ENCODE measurements at regions not wholly inside any gene's neighbourhood (a gene's known extent, or its start where the extent isn't known, plus 50 kb on each side); places are given as distances from the start of the nearest gene placed in this dataset.
"Not testable (repeated sequence)": the region's sequence is repeated elsewhere in the genome, so short reads cannot be mapped to it uniquely, and the experiment has no call there.

DNA sequence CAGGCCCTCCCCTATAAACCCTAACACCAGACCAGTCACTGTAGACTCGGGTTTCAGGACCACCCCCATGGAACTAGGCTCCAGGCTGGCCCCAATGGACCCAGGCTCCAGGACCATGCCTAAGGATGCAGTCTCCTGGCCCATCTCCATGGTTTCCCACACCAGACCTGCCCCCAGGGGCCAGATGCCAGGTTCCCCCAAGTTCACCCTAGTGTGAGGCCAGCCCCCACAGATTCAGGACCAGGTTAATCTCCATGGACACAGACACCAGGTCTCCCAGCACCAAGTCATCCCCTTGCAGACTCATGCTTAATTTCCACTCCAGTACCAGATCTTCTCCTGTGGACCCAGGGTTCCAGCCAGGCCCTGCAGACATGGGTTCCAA, 103.8 kb upstream of the LANCL2 start:
- DNase-seq (ENCODE audit: low read depth in 1 of 2, low spot score in 1 of 2), result no peak

DNA sequence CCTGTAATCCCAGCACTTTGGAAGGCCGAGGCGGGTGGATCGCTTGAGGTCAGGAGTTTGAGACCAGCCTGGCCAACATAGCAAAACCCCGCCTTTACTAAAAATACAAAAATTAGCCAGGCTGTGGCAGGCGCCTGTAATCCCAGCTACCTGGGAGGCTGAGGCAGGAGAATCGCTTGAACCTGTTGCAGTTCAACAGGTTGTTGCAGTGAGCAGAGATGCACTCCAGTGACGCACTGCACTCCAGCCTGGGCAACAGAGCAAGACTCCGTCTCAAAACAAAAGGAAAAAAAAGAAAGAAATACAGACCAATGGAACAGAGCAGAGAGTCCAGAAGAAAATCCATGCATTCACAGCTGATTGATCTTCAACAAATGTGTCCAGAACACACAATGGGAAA, 99.8 kb upstream of the LANCL2 start:
- not testable (repeated sequence) for DNase-seq (ENCODE audit: low read depth in 1 of 2, low spot score in 1 of 2)

DNA sequence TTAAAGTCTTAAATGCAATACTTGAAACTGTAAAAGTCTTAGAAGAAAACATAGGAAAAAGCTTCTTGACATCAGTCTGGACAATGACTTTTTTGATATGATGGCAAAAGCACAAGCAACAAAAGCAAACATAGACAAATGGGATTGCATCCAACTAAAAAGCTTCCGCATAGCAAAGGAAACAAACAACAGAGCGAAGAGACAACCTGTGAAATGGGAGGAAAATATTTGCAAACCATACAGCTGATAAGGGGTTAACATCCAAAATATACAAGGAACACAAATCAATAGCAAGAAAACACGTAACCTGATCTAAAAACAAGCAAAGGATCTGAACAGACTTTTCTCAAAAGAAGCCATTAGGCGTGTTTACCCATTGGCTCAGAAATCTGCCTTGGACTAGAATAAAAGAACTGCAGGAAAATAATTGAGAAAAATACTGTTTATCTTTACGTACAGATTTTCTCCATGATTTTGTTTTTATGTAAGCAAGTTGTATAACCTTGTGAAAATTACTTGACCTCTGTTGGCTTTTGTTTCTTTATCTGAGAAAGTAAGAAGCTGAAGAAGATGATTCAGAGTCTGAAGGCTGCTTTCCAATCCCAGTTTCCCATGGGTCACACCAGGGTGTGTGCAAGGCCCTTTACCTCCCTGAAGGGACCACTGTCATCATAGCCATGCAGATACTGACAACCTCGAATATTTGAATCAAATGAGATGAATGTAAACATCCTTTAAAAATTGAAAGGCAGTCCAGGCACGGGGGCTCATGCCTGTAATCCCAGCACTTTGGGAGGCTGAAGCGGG, 99.1 kb upstream of the LANCL2 start:
- no peak for DNase-seq (ENCODE audit: low read depth in 1 of 2, low spot score in 1 of 2)

DNA sequence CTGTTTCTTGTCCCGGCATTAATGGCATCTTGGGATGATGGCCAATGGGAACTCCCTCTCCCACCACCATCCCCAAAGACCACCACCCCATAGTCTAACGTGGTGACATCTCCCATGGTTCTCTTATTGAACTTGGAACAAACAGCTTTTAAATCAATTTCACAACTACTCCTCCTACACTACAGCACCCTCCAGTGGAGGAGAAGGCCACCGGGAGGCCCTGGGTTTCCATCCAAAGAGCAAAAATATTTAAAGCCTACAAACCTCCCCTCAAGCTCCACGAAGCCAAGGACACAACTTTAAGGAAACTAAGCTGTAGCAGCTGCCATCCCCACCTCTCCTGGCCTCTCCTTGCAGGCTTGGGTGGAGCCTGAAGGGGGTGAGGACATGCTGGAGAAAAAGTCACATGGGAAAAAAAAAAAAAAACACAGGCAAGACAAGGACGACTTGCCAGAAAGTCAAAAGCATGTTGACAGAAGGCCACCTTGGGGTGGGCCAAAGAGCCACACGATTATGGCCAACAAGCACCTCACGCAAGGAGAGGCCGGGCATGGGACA, 94.0 kb upstream of the LANCL2 start:
- no peak for DNase-seq (ENCODE audit: low read depth in 1 of 2, low spot score in 1 of 2)

DNA sequence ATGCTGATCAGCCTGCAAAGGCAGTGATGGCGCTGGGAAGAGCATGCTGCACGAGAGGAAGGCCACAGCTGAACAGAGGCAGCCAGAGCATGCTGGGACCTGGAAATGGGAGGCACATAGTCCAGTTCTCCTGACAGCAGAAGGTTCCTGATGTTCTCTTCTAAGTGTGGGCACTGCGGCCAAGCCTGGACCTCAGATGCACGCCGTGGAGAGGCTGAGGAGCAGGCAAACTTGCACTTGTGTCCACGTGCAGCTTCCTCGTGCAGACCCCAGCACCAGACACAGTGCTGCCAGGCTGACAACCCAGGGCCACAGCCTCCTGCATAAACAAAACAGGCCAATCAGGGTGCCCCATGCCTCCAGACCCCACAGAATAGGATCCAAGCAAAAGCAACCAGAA, 93.5 kb upstream of the LANCL2 start:
- no peak for DNase-seq (ENCODE audit: low read depth in 1 of 2, low spot score in 1 of 2)

DNA sequence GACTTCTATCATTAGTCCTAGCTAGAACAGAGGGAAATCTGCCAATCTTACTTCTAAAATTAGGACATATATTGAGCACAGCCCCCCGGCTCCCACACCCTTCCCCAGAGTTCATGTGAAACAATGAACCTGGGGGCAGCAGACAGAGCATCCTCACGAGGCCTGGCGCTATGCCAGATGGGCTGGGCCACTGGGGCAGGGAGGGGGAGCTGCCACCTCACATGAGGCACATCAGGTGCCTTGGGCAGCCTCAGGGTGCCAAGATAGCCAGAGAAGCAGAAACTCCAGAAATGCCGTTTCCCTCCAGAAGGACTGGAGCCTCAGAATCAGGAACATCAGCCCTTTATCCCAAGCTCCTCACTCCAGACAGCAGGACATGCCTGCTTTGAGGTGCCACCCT, 92.8 kb upstream of the LANCL2 start:
- DNase-seq (ENCODE audit: low read depth in 1 of 2, low spot score in 1 of 2), result no peak

DNA sequence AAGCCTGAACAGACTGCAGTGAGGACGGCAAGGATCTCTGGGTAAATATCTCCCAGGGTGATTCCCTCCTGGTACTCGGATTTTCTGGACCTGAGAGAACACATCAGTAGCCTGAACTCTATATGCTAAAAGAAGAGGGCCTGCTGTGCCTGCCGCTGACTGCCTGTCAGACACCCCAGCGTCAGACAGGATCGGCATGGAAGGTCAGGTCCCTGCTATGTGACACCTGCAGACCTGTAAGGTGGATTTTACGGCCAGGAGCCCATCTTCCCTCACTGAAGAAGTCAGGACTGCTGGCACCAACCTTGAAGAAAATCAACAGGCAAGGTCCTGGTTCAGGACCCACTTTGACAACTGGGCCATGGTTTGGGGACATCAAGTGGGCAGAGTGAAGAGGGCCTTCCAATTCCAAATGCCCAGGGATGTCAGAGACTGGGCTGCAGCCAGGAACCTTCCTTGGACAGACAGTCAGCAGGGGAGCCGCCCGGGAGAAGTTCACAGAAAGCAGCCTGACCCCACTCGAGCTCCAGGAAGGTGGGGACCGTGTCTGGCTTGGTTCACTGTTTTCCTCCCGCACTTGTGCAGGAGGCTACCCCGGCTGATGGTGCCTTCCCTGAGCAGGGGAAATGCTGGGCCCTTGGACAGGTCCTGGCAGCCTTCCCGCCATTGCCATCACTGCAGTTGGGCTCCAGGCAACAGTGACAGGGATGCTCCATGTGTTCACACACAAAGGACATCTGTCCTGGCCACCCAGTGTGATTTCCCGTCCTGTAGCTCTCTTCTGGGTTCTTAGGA, 91.8 kb upstream of the LANCL2 start:
- no peak for DNase-seq (ENCODE audit: low read depth in 1 of 2, low spot score in 1 of 2)

DNA sequence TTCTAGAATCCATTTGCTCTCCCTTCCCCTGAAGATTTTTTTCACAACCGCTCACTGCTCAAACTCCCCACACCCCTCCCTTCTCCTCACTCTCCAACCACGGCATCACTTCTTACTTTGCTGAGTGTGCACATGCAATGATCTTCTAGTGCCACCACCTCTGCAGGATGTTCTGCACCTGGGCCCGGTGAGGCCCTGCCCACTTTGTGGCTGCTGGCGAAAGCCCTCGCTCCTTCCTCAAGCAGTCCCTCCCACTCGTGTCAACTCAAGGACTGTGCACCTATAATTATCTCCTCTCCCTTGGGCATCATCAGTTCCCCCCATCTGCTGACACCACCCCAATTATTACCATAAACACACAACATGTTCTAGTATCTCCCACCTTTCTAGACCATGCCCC, 91.0 kb upstream of the LANCL2 start:
- DNase-seq (ENCODE audit: low read depth in 1 of 2, low spot score in 1 of 2), result no peak

DNA sequence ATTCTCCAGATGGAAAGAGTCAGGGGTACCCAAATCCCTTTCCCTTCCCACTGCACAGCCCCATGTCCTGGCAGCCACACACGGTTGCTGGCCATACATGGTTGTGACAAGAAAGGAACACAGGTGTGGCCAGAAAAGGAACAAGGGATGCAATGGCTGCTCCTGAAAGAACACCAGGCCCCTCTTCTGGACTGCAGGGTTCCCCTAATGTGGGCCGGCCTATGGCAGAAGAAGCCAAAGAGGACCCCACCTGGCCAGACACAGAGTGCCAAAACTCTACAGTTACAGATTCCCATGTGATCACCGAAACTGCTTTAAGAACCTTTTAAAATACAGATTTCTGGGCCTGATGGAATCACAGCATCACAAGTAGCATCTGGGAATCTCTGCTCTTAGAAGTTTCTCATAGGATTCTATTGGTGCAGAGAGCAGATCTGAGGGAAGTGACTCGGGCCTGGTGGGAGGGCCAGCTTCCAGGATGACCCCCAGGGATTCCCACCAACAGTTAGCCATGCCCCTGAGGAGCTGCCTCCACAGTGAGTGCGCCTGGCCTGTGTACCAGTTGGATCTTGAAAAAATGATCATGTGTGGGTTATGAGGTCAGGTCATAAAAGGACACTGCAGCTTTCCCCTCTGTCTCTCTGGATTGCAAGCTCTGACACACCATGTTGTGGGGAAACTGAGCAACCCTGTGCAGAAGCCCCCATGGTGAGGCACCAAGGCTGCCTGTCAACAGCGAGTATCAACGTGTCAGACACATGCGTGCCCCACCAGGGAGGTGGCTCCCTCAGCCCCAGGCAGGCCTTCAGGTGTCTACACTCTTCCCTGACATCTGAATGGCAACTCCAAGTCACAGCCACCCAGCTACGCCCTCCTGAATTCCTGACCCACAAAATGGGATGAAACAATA, 89.6 kb upstream of the LANCL2 start:
- DNase-seq (ENCODE audit: low read depth in 1 of 2, low spot score in 1 of 2), result no peak

DNA sequence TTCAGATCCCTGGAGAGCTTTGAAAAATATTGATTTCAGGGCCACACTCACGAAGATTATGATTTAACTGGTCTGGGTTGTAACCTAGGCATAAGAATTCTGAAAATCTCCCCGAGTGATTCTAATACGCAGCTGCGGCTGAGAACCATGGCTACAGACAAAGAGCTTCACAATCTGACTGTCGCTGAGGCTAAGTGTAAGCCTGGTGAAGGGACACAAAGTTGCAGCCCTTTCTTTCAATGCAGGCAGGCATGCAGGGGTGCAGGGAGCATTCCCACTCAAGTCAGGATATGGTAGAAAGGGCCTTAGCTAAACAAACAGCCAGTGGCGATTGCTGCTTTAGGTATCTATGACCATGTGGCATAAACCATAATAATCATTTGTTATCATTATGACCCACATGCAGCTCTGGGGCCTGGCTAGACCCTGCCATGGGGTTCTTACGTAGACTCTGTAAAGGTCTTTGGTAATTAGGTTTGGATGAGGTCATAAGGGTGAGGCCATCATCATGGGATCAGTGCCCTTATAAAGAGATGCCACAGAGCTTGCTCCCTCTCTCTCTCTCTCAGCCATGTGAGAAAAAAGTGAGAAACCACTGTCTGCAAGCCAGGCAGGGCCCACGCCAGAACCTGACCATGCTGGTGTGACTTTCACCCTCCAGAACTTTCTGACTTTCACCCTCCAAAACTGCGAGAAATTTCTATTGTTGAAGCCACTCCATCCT, 88.4 kb upstream of the LANCL2 start:
- no peak for DNase-seq (ENCODE audit: low read depth in 1 of 2, low spot score in 1 of 2)

DNA sequence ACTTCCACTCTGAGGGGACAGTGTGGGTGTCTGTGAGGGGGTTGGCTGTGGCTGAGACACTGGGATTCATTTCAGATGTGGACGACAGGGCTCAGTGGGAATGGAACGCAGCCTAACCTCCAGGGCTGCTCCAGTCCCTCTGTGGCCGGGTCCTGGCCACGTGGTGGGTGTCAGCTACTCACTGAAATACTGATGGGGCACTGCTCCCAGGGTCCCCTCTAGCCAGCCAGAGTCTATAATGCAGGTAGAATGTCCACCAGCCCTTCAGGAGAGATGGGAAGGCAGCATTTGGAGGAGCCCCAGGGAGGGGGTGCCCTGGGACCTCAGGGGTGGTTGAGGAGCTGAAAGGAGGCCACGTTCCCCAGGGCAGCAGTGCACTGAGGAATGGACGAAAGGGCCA, 87.2 kb upstream of the LANCL2 start:
- DNase-seq (ENCODE audit: low read depth in 1 of 2, low spot score in 1 of 2), result no peak

DNA sequence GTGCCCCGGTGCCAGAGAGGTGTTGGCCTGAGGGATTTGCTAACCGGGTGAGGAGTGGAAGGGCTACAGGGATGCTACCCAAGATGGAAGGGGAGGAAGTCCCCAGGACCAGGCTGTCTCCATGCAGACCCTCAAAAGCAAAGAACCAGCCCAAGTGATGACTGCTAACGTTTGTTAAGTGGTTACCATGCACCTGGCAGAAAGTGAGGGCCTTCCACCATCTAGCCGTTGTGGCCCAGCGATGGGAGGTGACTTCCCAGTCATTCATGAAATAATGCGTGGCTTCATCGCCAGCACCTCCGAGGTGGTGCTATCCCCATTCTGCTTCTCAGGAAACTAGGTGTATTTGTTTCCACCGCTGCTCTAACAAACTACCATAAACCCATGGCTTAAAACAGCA, 86.8 kb upstream of the LANCL2 start:
- DNase-seq (ENCODE audit: low read depth in 1 of 2, low spot score in 1 of 2), result no peak

DNA sequence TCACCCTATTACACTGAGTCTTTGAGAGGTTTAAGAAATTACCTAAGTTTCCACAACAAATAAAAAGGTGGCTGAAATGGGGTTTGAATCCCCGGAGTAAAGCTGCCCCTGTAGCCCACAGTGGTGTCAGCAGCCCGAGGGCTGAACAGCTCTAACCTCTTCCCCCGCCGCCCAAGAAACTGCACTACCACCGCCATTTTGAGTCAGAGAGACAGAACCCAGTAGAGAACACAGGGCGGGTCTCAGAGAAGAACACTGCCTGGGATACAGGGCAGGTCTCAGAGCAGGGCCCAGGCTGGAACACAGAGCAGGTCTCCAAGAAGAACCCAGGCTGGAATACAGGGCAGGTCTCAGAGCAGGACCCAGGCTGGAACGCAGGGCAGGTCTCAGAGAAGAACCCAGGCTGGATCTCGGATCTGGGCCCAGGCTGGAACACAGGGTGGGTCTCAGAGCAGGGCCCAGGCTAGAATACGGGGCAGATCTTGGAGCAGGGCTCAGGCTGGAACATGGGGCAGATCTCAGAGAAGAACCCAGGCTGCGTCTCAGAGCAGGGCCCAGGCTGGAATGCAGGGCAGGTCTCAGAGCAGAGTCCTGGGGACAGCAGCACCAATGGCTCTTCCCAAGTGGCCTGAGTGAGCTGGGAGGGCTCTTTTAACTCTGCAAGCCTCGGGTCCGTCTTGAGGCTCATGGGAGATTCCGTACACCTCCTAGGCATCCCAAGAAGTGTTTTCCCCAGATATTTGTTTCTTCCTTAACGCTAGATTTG, 85.9 kb upstream of the LANCL2 start:
- DNase-seq (ENCODE audit: low read depth in 1 of 2, low spot score in 1 of 2), result no peak

DNA sequence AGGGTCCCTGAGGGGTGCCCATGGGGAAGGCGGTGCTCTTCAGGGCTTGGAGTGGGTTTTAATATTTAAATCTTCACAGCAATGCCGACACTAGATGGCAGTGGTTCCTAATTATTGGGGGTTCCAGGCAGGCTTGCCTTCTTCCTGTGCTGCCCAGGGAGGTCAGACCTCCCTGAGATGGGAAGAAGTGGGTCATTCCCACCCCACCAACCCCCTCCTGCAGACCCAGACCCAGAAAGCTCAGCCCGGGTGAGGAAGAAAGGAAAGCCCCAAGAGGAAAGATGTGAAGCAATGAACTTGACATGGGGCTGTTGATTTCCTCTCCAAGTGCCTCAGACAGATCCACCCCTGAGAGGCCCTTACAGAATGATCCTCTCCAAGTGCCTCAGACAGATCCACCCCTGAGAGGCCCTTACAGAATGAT, 85.1 kb upstream of the LANCL2 start:
- peak in 1 of 2 donors; percentile 17 for DNase-seq (ENCODE audit: low read depth in 1 of 2, low spot score in 1 of 2)

DNA sequence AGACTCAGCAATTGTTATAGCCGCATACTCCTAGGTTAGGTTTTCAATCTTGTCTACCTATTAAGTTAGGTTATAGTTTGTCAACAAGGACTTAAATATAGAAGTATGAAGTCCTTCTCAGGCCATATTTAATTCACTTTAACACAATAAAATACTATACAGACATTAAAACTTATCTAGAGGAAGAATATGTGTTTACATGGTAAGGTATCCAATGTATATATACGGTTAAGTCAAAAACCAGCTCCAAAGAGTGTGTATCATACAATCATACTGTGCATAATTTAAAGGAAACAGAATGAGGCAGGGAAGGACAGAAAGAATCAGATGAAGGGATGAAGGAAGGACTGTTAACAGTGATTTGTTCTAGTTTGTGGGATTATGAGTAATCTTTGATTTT, 79.5 kb upstream of the LANCL2 start:
- no peak for DNase-seq (ENCODE audit: low read depth in 1 of 2, low spot score in 1 of 2)

DNA sequence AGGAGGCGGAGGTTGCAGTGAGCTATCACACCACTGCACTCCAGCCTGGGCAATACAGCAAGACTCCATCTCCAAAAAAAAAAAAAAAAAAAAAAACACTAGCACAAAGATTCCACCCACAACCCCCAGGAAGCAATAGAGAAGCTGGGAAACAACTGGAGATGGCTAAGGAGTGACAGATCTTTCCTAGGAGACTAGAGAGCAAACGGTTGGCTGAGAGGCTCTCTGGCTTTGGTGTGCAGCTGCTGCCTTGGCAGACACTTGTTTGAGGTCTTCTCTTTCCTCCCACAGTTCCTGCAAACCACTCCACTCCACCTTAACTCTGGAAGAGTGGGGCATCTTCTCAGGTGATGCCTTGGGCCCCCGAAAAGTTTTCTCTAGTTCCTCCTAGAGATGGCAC, 78.5 kb upstream of the LANCL2 start:
- DNase-seq (ENCODE audit: low read depth in 1 of 2, low spot score in 1 of 2), result no peak

DNA sequence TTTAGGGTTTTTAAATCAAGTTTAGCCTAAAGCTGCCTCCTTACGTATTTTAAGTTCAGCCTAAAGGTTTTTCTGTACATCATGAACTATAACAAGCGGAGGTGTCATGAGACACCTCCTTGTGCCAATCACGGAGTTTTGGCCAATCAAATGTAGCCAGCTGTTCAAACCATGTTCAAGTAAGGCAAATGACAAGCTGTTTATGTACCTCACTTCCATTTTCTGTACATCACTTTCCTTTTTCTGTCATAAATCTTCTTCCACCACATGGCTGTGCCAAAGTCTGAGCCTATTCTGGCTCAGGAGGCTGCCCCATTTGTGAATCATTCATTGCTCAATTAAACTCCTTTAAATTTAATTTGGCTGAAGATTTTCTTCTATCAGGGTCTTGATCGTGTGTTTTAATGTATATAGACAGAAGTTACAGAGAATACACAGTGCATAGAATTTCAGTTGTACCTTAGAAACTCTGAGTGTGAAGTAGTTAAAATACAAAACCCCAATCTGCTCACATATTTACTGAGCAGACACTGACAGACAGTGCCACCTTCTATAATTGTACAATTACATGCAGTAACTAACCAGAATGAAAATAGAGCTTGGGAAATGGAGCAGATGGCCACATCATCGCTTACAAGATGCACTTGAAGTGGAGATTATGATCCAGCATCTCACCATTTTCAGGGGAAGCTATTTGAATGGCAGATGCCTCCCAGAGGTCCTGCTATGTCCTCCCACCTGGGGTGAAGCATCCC, 76.9 kb upstream of the LANCL2 start:
- DNase-seq (ENCODE audit: low read depth in 1 of 2, low spot score in 1 of 2), result no peak

DNA sequence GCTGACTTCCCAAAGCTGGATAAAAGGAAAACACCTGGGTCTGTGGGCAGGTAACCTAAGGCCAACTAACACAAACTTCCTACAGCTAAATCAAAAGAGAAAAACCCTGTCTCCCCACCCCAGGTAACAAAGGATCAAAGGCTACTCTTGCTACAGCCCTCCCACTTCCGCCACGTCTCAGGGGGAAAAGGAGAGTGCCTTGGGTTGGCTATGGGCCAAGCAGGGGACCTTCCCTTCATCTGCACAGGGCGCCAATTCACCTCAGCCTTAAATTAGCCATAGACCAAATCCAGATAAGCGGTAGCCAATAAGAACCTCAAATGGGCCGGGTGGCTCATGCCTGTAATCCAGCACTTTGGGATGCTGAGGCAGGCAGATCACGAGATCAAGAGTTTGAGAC, 69.1 kb upstream of the LANCL2 start:
- DNase-seq (ENCODE audit: low read depth in 1 of 2, low spot score in 1 of 2), result no peak

DNA sequence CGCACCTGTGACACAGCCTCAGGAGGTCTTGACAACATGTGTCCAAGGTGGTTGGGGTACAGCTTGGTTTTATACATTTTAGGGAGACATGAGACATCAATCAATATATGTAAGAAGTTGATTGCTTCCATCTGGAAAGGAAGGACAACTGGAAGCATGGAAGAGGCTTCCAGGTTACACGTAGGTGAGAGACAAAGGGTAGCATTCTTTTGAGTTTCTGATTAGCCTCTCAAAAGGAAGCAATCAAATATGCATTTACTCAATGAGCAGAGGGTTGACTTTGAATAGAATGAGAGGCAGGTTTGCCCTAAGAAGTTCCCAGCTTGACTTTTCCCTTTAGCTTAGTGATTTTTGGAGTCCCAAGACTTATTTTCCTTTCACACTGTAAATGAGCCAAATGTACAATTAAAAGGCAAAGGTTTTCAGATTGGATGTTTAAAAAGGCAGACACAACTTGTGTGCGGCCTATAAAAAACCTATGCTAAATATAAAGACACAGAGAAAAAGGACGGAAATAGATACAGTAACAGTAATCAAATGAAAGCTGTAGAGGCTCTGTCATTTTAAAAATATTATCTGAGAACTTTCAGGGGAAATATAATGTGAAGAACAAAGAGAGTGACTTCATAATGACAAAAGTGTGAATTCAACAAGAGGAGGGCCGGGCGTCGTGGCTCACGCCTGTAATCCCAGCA, 65.7 kb upstream of the LANCL2 start:
- no peak for DNase-seq (ENCODE audit: low read depth in 1 of 2, low spot score in 1 of 2)
